ENCODE measurements at regions not wholly inside any gene's neighbourhood (a gene's known extent, or its start where the extent isn't known, plus 50 kb on each side); places are given as distances from the start of the nearest gene placed in this dataset.
"Not testable (repeated sequence)": the region's sequence is repeated elsewhere in the genome, so short reads cannot be mapped to it uniquely, and the experiment has no call there.

DNA sequence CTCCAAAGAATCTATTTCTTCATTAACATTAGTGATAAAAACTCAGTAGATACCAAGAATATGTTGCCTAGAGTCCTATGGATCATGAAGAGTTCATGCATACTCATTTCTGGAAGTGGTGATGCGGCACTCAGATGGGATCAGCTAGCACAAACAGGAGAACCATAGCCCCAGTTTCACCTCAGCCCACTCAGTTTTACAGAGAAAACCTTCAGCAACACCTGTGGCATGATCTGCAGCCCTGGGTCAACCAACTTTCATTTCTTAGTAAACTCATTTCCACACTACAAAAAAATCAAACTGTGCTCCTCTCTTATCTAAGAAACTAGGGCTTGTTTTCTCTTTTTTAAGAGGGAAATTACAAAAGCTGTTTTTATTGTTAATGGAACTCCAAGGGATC is 569.4 kb downstream of the CCDC85A start:
- DNase-seq: no peak
- intact Hi-C loops (cut with DNase I): no loop called here

DNA sequence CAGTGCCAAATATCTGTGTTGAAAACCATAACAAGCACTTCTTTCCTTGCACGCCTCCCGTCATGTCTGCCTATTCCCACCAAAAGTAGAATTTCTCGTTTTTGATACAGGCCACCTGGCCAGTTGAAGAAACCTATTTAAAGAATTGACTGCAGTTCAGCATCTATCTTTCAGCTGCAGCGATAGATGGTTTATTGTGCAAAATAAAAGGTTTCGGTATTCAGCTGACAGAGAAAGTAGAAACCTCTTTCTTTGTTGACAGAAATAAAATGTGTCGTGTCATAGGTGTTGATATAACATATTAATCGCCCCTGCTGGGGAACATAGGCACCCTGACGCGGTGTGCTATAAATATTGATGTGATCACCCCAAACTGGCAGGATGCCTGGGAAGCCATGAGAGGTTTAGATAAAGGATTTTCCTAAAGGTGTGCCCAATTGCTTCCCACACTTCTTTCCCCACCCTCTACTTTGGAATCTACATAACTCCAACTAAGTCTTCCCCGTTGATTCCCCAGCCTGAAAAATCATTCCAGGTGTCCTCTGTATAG is 570.4 kb downstream of the CCDC85A start:
- no peak for DNase-seq
- intact Hi-C loops (cut with DNase I): no loop called here

DNA sequence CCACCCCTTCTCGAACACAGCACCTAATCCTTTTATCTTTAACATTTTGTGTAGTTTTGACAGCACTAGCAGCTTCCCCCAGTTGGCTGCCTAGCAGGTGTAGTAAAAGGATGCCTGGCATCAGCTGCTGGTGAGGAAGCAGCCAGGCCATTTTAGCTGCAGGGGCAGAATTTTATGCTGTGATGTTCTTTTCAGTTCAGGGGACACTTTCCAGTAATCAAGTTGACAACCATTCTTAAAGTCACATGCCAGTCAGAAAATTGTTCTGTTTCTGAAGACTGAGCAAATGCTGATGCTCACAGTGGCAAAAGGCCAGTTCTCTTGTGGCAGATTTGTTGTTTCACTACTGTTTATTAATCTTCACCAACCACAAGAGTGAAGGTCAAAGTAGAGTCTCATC is 570.8 kb downstream of the CCDC85A start:
- intact Hi-C loops (cut with DNase I): no loop called here
- DNase-seq: no peak

DNA sequence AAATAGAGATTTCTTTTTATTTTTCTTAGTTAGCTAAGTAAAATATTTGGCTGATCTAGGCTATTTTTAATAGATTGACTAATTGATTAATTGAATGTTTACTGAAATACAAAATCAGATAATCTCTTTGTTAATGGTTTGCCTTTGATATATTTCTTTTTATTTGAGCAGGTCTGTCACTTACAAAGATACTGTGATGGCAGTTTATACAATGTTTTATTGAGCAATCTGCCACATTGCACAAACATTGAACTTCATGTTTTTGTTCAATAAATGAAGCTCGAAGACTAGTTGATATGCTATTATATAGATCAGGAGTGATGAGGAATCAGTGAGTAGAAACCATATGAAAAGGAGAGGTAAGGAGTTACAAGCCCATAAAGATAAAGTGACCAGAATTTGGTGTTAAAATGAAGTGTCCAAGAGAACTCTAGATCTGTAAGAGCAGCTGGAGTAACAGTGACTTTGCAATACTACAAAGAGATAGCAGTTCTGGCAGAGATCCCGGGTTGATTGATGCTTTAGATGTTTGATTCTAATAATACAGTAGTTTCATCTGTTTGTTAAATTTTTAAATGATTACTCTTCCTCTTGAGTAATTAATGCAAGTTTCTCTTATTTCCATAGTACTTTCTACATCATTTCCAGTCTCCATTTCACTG is 574.2 kb downstream of the CCDC85A start:
- intact Hi-C loops (cut with DNase I): no loop called here
- DNase-seq: no peak

GRCh38 chr2:56763683-56764082 is 579.9 kb downstream of the CCDC85A start:
- intact Hi-C loops (cut with DNase I): no loop called here
- DNase-seq: no peak

- intact Hi-C loops (cut with DNase I): no loop called here
- DNase-seq: no peak
Measured at GRCh38 chr2:56768973-56769372, 585.2 kb downstream of the CCDC85A start.

GRCh38 chr2:56770490-56770889 is 586.7 kb downstream of the CCDC85A start:
- DNase-seq: no peak
- intact Hi-C loops (cut with DNase I): no loop called here

DNA sequence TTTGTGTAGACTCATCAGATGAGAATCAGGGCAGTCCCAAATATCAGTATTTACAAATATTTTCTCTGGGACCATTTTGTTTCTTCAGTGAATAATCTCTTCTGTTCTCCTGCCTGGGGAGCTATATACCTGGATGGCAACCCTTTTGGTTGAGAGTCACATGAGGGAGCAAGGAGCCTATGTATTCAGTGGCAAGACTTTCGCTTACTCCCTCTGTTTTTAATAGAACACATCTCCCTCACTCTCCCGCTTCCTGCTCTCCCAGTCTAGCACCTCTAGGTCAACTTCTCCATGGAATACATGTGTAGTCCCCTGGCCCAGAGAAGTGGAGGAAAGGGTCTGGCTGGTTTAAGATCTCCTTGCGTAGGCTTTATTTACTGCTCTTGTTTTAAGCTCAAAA is 600.3 kb downstream of the CCDC85A start:
- no peak for DNase-seq
- intact Hi-C loops (cut with DNase I): no loop called here

DNA sequence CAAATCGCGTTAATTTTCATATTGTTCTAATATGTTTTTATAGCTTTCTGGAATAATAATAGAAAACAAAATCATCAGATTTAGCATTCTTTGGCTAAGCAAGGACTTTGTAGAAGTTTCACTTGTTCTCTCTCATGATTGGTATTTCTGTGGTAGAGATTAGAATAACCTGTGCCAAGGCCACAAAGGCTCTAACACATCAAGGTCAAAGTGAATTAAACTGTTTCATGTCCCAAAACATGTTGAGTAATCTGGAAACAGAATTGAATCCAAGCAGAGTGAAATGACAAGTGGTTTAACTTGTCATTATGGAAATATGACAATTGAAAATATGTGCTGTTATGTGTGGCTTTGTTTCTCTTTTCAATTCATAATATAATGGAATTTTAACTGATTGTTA is 617.4 kb downstream of the CCDC85A start:
- no peak for DNase-seq
- intact Hi-C loops (cut with DNase I): no loop called here

DNA sequence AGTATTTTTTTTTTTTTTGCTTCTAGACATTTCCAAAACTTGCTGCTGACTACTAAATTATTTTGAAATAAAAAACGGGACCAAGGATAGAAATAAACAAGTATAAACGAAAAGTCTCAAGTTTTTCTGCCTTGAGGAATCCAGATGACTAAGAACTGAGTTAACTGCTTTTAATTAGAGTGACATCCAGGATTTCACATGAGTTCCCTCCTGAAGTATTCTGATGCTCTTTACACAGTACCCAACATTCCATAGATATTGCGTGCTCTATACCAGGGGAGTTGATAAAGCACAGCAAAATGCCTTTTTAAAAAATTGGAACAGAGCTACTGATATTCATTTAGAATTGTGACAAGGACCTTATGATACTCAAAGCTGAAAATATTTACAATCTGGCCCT is 618.0 kb downstream of the CCDC85A start:
- DNase-seq: no peak
- intact Hi-C loops (cut with DNase I): no loop called here

DNA sequence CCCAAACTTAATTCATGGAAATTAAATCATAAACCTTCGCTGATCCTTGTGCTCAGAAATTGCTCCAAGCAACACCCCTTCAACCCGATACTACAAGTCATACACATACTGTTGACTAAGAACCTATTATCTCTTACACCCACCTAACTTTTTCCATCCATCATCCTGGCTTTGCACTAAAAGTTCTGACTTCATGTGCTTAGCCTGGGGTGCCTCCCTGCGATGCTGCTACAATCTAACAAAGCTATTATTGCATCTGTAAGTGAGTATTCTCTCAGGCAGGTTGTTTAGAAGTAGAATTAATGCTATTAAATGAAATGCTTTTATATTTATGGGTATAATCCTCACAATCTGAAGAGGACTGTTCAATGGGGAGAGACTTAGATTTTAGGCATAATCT is 619.8 kb downstream of the CCDC85A start:
- peak in 30 of 42 donors; percentile 3 to 77 (median 32) for DNase-seq
- intact Hi-C loops (cut with DNase I): no loop called here

GRCh38 chr2:56806924-56807323 is 623.1 kb downstream of the CCDC85A start:
- intact Hi-C loops (cut with DNase I): no loop called here
- DNase-seq: no peak

DNA sequence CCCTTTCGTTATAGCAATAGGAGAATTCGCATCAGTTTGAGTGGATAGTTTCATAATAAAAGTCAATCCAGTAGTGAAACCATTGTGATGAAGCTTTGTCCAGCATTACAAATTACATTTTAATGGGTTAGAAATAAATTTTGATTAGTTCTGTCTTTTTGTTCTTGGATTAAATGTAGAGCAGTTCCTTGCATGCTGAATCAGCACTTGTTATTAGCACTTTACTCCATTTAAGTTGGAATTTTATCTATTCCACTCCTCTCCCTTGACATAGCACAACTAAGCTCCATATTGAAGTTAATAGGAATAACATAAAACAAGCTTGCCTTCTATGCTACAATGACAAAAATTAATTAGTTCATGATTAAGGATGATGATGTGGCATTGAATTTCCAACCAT is 624.1 kb downstream of the CCDC85A start:
- no peak for DNase-seq
- intact Hi-C loops (cut with DNase I): no loop called here

- DNase-seq: no peak
- intact Hi-C loops (cut with DNase I): no loop called here
Measured at GRCh38 chr2:56811401-56811800, 627.6 kb downstream of the CCDC85A start.

- intact Hi-C loops (cut with DNase I): no loop called here
- no peak for DNase-seq
Measured at GRCh38 chr2:56812432-56812831, 628.6 kb downstream of the CCDC85A start.

DNA sequence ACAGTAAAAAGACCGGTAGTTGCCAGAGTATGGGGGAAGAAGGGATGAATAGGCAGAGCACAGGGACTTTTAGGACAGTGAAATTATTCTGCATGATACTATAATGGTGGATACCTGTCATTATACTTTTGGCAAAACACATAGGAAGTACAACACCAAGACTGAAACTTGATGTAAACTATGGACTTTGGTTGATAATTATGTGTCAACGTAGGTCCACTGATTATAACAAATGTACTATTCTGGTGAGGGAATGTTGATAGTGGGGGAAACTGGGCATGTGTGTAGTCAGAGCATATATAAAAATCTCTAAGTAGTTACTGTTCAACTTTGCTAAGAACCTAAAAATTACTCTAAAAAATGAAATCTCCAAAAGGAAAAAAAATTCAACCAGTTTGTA is 629.7 kb downstream of the CCDC85A start:
- intact Hi-C loops (cut with DNase I): no loop called here
- no peak for DNase-seq

- intact Hi-C loops (cut with DNase I): no loop called here
- peak in 1 of 42 donors; percentile 3 for DNase-seq
Measured at GRCh38 chr2:56816666-56817065, 632.9 kb downstream of the CCDC85A start.

DNA sequence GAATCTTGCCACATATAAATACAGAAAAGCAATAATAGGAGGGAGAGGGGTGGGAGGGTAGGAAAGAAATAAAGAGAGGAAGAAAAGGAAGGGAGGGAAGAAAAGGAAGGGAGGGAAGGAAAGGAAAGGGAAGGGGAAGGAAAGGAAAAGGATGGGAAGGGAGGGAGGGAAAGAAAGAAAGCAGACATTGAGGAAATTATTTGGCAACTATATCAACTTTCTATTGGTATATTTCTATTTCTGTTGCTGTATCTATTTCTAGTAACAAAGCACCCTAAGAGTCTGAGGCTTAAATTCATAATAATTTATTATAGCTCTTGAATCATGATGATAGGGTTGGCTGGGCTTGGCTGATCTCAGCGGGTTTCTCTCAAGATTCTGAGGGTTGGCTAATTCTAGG is 648.0 kb downstream of the CCDC85A start:
- DNase-seq: no peak
- intact Hi-C loops (cut with DNase I): no loop called here

DNA sequence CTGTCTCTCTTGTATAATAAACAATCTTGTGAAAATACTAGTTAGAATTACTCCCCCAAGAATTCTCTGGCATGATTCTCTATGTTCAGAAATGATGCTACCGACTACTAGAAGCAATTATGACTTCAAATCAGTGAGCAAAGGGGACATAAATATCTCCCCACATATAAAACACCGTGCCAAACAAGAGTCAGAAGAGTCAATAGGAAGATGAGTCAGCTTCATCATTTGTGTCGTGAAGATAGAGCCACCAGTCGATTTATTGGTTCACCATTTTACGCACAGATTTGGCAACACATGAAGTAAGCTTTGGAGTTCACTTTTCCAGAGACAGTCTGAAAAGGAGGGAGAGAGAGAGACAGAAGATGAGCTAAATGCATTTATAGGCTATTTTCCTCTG is 650.9 kb downstream of the CCDC85A start:
- DNase-seq: no peak
- intact Hi-C loops (cut with DNase I): no loop called here

DNA sequence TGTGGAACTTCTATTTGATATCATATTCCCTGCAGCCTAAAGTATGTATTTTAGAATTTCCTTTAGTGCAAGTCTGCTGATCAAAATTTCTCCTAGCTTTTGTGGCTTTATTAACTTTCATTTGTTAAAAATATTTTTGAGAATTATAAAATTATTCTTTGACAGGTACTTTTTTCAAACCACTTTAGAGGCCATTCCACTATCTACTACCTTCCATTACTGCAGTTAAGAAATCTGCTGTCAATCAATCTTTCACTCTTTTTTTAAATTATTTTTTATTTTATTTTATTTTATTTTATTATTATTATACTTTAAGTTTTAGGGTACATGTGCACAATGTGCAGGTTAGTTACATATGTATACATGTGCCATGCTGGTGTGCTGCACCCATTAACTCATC is 656.2 kb downstream of the CCDC85A start:
- intact Hi-C loops (cut with DNase I); DNase-seq: not testable (repeated sequence)

- intact Hi-C loops (cut with DNase I): no loop called here
- DNase-seq: no peak
Measured at GRCh38 chr2:56860991-56861390, 677.2 kb downstream of the CCDC85A start.

- intact Hi-C loops (cut with DNase I): no loop called here
- no peak for DNase-seq
Measured at GRCh38 chr2:56871644-56872043, 687.9 kb downstream of the CCDC85A start.
